ENCODE measurements at regions not wholly inside any gene's neighbourhood (a gene's known extent, or its start where the extent isn't known, plus 50 kb on each side); places are given as distances from the start of the nearest gene placed in this dataset.

GRCh38 chr4:158005021-158005420 lies 167.8 kb downstream of the GASK1B start:
- DNase-seq (ENCODE audit: low read depth) = no peak
- no peak overlapping the region for H3K4me3 ChIP-seq (replicated peaks; ENCODE audit: low read depth, low read length)
- TF ChIP-seq CTCF (IDR thresholded peaks at IDR 0.05; ENCODE audit: low read length, missing control alignments) = no peak

GRCh38 chr4:158004101-158004500 lies 168.7 kb downstream of the GASK1B start:
- DNase-seq (ENCODE audit: low read depth) = no peak
- no peak for TF ChIP-seq CTCF (IDR thresholded peaks at IDR 0.05; ENCODE audit: low read length, missing control alignments)
- no peak overlapping the region for H3K4me3 ChIP-seq (replicated peaks; ENCODE audit: low read depth, low read length)

GRCh38 chr4:158003212-158003611 lies 169.6 kb downstream of the GASK1B start:
- TF ChIP-seq CTCF (IDR thresholded peaks at IDR 0.05; ENCODE audit: low read length, missing control alignments) = no peak
- H3K4me3 ChIP-seq (replicated peaks; ENCODE audit: low read depth, low read length) = no peak overlapping the region
- DNase-seq (ENCODE audit: low read depth) = no peak

GRCh38 chr4:158002173-158002572 lies 170.7 kb downstream of the GASK1B start:
- TF ChIP-seq CTCF (IDR thresholded peaks at IDR 0.05; ENCODE audit: low read length, missing control alignments) = no peak
- DNase-seq (ENCODE audit: low read depth) = no peak

GRCh38 chr4:158001756-158002155 lies 171.1 kb downstream of the GASK1B start:
- TF ChIP-seq CTCF (IDR thresholded peaks at IDR 0.05; ENCODE audit: low read length, missing control alignments) = no peak
- H3K4me3 ChIP-seq (replicated peaks; ENCODE audit: low read depth, low read length) = no peak overlapping the region
- no peak for DNase-seq (ENCODE audit: low read depth)

More at GRCh38 chr4:158002173-158002572, 170.7 kb downstream of the GASK1B start:
- no peak overlapping the region for H3K4me3 ChIP-seq (replicated peaks; ENCODE audit: low read depth, low read length)

- no peak for DNase-seq (ENCODE audit: low read depth)
- no peak for TF ChIP-seq CTCF (IDR thresholded peaks at IDR 0.05; ENCODE audit: low read length, missing control alignments)
- H3K4me3 ChIP-seq (replicated peaks; ENCODE audit: low read depth, low read length) = no peak overlapping the region
Measured at GRCh38 chr4:157999723-158000122, 173.1 kb downstream of the GASK1B start.

GRCh38 chr4:157997296-157997695 lies 175.5 kb downstream of the GASK1B start:
- DNase-seq (ENCODE audit: low read depth) = no peak
- TF ChIP-seq CTCF (IDR thresholded peaks at IDR 0.05; ENCODE audit: low read length, missing control alignments) = no peak
- H3K4me3 ChIP-seq (replicated peaks; ENCODE audit: low read depth, low read length) = no peak overlapping the region

All from fibroblast of pulmonary artery (primary cell).